HG03103 (cell line): ENCODE measurements at regions not wholly inside any gene's neighbourhood (a gene's known extent, or its start where the extent isn't known, plus 50 kb on each side); places are given as distances from the start of the nearest gene placed in this dataset.

ENCODE experiments used
- ATAC-seq: cut with Tn5 transposase; IDR thresholded peaks from one replicate; pipeline ENCODE4 v1.9.1; 2021; ENCODE audit warnings: low read depth; ENCODE audit not compliant: unreplicated experiment

GRCh38 chr14:101704140-101704539, 57.4 kb upstream of the PPP2R5C start:
- ATAC-seq, result no peak

GRCh38 chr14:101705733-101706508, 55.6 kb upstream of the PPP2R5C start:
- no peak for ATAC-seq

- no peak for ATAC-seq
Observed at GRCh38 chr14:101706509-101707067, 54.9 kb upstream of the PPP2R5C start.

- ATAC-seq, result no peak
Observed at GRCh38 chr14:101707068-101707842, 54.3 kb upstream of the PPP2R5C start.

GRCh38 chr14:101707863-101708620, 53.5 kb upstream of the PPP2R5C start:
- ATAC-seq, result no peak

- no peak for ATAC-seq
Observed at GRCh38 chr14:101708853-101709532, 52.5 kb upstream of the PPP2R5C start.

GRCh38 chr14:101709533-101709881, 52.0 kb upstream of the PPP2R5C start:
- ATAC-seq, result no peak

GRCh38 chr14:101709962-101710931, 51.3 kb upstream of the PPP2R5C start:
- ATAC-seq, result no peak

GRCh38 chr14:101711041-101711856, 50.3 kb upstream of the PPP2R5C start:
- no peak for ATAC-seq
